ENCODE measurements at regions not wholly inside any gene's neighbourhood (a gene's known extent, or its start where the extent isn't known, plus 50 kb on each side); places are given as distances from the start of the nearest gene placed in this dataset.

DNA sequence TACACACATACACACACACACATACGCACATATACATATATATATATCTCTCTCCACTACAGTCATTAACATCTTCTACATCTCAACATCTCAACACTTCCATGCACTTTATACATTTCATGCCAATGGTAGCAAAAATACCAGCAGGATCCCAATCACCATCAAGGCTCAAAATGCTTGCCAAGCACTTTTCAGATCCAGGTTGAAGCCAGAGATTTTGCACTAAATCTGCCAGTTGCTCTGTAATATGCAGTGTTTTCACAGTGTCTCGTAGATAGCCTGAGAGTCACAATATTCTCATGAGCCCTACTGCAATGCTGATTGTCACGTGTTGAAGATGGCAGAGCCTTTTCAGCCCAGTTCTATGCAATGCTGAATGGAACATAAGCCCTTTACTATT is 1140.9 kb upstream of the C9orf72 start:
- Histone ChIP-seq H3K36me3 (no peaks in the 10 kb centered on the region), H3K4me1 (ENCODE audit: insufficient read depth) (no peaks in the 10 kb centered on the region), H3K27me3 (no peaks in the 10 kb centered on the region), H3K4me3 (no peak overlapping the region), H3K9me3 (no peaks in the 10 kb centered on the region), H3K27ac (no peak overlapping the region)
- no peak for TF ChIP-seq EP300 (IDR thresholded peaks at IDR 0.05)
- TF ChIP-seq POLR2A (IDR thresholded peaks at IDR 0.05), result no peak
- TF ChIP-seq, protein P1, sequence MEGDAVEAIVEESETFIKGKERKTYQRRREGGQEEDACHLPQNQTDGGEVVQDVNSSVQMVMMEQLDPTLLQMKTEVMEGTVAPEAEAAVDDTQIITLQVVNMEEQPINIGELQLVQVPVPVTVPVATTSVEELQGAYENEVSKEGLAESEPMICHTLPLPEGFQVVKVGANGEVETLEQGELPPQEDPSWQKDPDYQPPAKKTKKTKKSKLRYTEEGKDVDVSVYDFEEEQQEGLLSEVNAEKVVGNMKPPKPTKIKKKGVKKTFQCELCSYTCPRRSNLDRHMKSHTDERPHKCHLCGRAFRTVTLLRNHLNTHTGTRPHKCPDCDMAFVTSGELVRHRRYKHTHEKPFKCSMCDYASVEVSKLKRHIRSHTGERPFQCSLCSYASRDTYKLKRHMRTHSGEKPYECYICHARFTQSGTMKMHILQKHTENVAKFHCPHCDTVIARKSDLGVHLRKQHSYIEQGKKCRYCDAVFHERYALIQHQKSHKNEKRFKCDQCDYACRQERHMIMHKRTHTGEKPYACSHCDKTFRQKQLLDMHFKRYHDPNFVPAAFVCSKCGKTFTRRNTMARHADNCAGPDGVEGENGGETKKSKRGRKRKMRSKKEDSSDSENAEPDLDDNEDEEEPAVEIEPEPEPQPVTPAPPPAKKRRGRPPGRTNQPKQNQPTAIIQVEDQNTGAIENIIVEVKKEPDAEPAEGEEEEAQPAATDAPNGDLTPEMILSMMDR (IDR thresholded peaks at IDR 0.05), result no peak
- WGBS, 3 donors, result 85 to 88% (median 87%) methylated on average over 3 of the region's 3 CpGs
- intact Hi-C loops (cut with DNase I), result no loop called here
- DNase-seq, result no peak

DNA sequence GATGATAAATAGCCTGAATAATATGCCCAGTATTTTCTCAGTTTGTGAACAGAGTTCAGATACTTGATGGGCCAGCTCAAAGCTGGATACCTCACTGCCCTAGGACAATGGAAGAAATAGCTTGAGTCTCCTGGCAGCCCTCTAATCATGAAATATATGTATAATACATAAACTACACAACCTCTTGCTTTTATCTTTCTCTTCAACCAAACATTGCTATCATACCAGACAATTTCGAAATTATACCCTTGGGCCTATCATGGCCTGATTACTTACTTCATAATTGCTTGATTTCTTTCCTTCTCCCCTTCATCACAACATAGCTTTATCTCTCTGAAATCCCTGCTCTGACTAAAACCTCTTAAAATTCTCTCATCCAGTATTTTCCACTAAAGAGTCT is 1144.9 kb upstream of the C9orf72 start:
- Histone ChIP-seq H3K27me3 (no peaks in the 10 kb centered on the region), H3K4me3 (no peak overlapping the region), H3K9me3 (no peaks in the 10 kb centered on the region), H3K4me1 (ENCODE audit: insufficient read depth) (no peaks in the 10 kb centered on the region), H3K36me3 (no peaks in the 10 kb centered on the region), H3K27ac (no peak overlapping the region)
- WGBS, 3 donors, result 32 to 47% (median 38%) methylated on average over 1 of the region's 1 CpG
- intact Hi-C loops (cut with DNase I), result no loop called here
- TF ChIP-seq, protein P1 (IDR thresholded peaks at IDR 0.05), result no peak
- TF ChIP-seq POLR2A (IDR thresholded peaks at IDR 0.05) (no peak), EP300 (IDR thresholded peaks at IDR 0.05) (no peak)
- no peak for DNase-seq

DNA sequence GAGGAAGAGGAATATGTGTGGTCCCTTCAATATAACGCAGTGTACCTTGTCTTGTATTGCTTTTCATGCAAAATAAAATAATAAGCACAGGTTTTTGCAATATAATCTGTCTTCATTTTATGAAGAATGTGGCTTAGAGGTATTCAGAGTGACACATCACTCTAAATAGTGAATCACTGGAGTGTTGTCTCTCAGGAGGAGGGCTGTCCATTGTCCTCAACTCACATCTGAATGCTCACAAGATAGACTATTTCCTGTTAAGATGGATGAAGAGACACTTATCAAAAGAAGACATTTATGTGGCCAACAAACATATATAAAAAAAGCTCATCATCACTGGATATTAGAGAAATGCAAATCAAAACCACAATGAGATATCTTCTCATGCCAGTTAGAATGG is 1147.5 kb upstream of the C9orf72 start:
- Histone ChIP-seq H3K27me3 (no peaks in the 10 kb centered on the region), H3K36me3 (no peaks in the 10 kb centered on the region), H3K4me3 (no peak overlapping the region), H3K27ac (no peak overlapping the region), H3K4me1 (ENCODE audit: insufficient read depth) (no peaks in the 10 kb centered on the region), H3K9me3 (no peaks in the 10 kb centered on the region)
- no peak for DNase-seq
- TF ChIP-seq, protein P1 (IDR thresholded peaks at IDR 0.05), result no peak
- no peak for TF ChIP-seq EP300 (IDR thresholded peaks at IDR 0.05)
- TF ChIP-seq POLR2A (IDR thresholded peaks at IDR 0.05), result no peak
- intact Hi-C loops (cut with DNase I), result no loop called here
- 83 to 93% (median 91%) methylated on average over 1 of the region's 1 CpG for WGBS, 3 donors

DNA sequence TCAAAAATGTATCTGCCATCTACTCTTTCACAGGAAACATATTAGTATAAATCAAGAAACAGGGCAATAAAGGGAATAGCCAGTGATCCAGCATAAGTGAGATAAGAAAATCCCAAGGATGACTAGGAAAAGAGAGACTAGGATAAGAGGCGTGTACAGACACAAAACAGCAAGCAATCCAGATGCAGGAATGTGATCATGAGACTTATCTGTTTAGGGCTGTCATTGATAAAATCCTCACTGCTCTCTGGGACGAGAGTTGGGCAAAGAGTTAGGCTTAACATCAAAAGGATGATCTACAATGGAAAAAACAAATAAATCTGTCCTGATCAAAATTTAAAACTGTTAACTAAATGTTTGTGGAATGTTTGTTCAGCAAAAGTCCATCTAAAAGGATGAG is 1156.8 kb upstream of the C9orf72 start:
- Histone ChIP-seq H3K27ac (no peak overlapping the region), H3K27me3 (no peaks in the 10 kb centered on the region), H3K9me3 (no peaks in the 10 kb centered on the region), H3K4me1 (ENCODE audit: insufficient read depth) (no peaks in the 10 kb centered on the region), H3K4me3 (no peak overlapping the region), H3K36me3 (no peaks in the 10 kb centered on the region)
- intact Hi-C loops (cut with DNase I), result no loop called here
- DNase-seq, result no peak
- 39 to 49% (median 46%) methylated on average over 2 of the region's 2 CpGs for WGBS, 3 donors
- TF ChIP-seq EP300 (IDR thresholded peaks at IDR 0.05) (no peak), POLR2A (IDR thresholded peaks at IDR 0.05) (no peak)
- TF ChIP-seq, protein P1 (IDR thresholded peaks at IDR 0.05), result no peak

Measured in ovary (tissue), 7 donors.